ENCODE measurements at regions not wholly inside any gene's neighbourhood (a gene's known extent, or its start where the extent isn't known, plus 50 kb on each side); places are given as distances from the start of the nearest gene placed in this dataset.
"Not testable (repeated sequence)": the region's sequence is repeated elsewhere in the genome, so short reads cannot be mapped to it uniquely, and the experiment has no call there.

- DNase-seq (ENCODE audit: low read depth), result no peak
- H3K4me3 ChIP-seq (ENCODE audit: low read length), result no peak overlapping the region
- TF ChIP-seq CTCF (IDR thresholded peaks at IDR 0.05; ENCODE audit: insufficient read depth, low read depth, low read length, missing control alignments), result no peak
Measured at GRCh38 chr4:52431410-52431809, 227.7 kb downstream of the USP46 start.

- no peak for TF ChIP-seq CTCF (IDR thresholded peaks at IDR 0.05; ENCODE audit: insufficient read depth, low read depth, low read length, missing control alignments)
- H3K4me3 ChIP-seq (ENCODE audit: low read length), result no peak overlapping the region
- DNase-seq (ENCODE audit: low read depth), result no peak
Measured at GRCh38 chr4:52431869-52432268, 227.2 kb downstream of the USP46 start.

- not testable (repeated sequence) for H3K4me3 ChIP-seq (ENCODE audit: low read length); DNase-seq (ENCODE audit: low read depth)
Measured at GRCh38 chr4:52442524-52442923, 216.6 kb downstream of the USP46 start.

GRCh38 chr4:52472444-52472843 lies 186.7 kb downstream of the USP46 start:
- H3K4me3 ChIP-seq (ENCODE audit: low read length), result no peak overlapping the region
- TF ChIP-seq CTCF (IDR thresholded peaks at IDR 0.05; ENCODE audit: insufficient read depth, low read depth, low read length, missing control alignments), result no peak
- no peak for DNase-seq (ENCODE audit: low read depth)

- no peak for TF ChIP-seq CTCF (IDR thresholded peaks at IDR 0.05; ENCODE audit: insufficient read depth, low read depth, low read length, missing control alignments)
- no peak for DNase-seq (ENCODE audit: low read depth)
- no peak overlapping the region for H3K4me3 ChIP-seq (ENCODE audit: low read length)
Measured at GRCh38 chr4:52477191-52477780, 181.8 kb downstream of the USP46 start.

- no peak for TF ChIP-seq CTCF (IDR thresholded peaks at IDR 0.05; ENCODE audit: insufficient read depth, low read depth, low read length, missing control alignments)
- no peak for DNase-seq (ENCODE audit: low read depth)
- no peak overlapping the region for H3K4me3 ChIP-seq (ENCODE audit: low read length)
Measured at GRCh38 chr4:52483186-52483890, 175.8 kb downstream of the USP46 start.

GRCh38 chr4:52507774-52508173 lies 151.3 kb downstream of the USP46 start:
- no peak for TF ChIP-seq CTCF (IDR thresholded peaks at IDR 0.05; ENCODE audit: insufficient read depth, low read depth, low read length, missing control alignments)
- H3K4me3 ChIP-seq (ENCODE audit: low read length), result no peak overlapping the region
- DNase-seq (ENCODE audit: low read depth), result no peak
